HEK293 (cell line): ENCODE measurements at regions not wholly inside any gene's neighbourhood (a gene's known extent, or its start where the extent isn't known, plus 50 kb on each side); places are given as distances from the start of the nearest gene placed in this dataset.

Source experiments
- CTCF ChIA-PET: fragments of 350-600 bp; formaldehyde crosslinking; extraction: SDS; loops from one replicate; lab custom pipeline; 2021; ENCODE audit warnings: antibody characterized with exemption; lab: Yijun Ruan, JAX
- POLR2A ChIA-PET: fragments of 300-600 bp; formaldehyde crosslinking; extraction: SDS; loops from one replicate; lab custom pipeline; 2020; ENCODE audit warnings: antibody characterized with exemption, inconsistent platforms; lab: Yijun Ruan, JAX
- H3K27ac ChIP-seq: fragments of 200-500 bp; sonication (Bioruptor generic); 2 replicates; pipeline ENCODE4 v1.5.1; 2014; ENCODE audit warnings: low read depth, low read length, control low read depth, inconsistent platforms; ENCODE audit errors: extremely low read depth
- H3K36me3 ChIP-seq, 2 experiments: fragments of 200-500 bp in 1 of 2; sonication (Bioruptor generic) in 1 of 2; 1 replicate in 1 of 2; 2 replicates in 1 of 2; pipeline ENCODE4 v1.5.1; 2014 to 2017; ENCODE audit warnings: inconsistent platforms in 2 of 2, low read length in 2 of 2; ENCODE audit not compliant: control insufficient read depth in 2 of 2, insufficient read depth in 1 of 2
- H3K4me1 ChIP-seq: fragments of 200-500 bp; sonication (Bioruptor generic); 2 replicates; pipeline ENCODE4 v1.5.1; 2014; ENCODE audit warnings: mild to moderate bottlenecking, low read length, inconsistent platforms; ENCODE audit not compliant: control insufficient read depth, insufficient read depth
- H3K4me3 ChIP-seq: 2 replicates; pipeline ENCODE4 v1.5.1; 2011; ENCODE audit warnings: low read depth, mild to moderate bottlenecking, control low read depth, low read length, moderate library complexity
- H3K9me3 ChIP-seq: fragments of 200-500 bp; sonication (Bioruptor generic); 2 replicates; pipeline ENCODE4 v1.5.1; 2014; ENCODE audit warnings: low read depth, low read length, inconsistent platforms; ENCODE audit not compliant: control insufficient read depth, insufficient read depth
- FEZF1 ChIP-seq: fragments of 450-650 bp; formaldehyde crosslinking; IDR thresholded peaks from 2 replicates; pipeline ENCODE4 v1.5.1; 2016; ENCODE audit warnings: missing biosample characterization, missing genetic modification characterization
- HOXD13 ChIP-seq: sonication (generic); formaldehyde crosslinking; IDR thresholded peaks from 2 replicates; pipeline ENCODE4 v1.8.0; 2022; ENCODE audit warnings: missing genetic modification reagents, borderline replicate concordance
- PRDM6 ChIP-seq: fragments of 450-650 bp; formaldehyde crosslinking; IDR thresholded peaks from 2 replicates; pipeline ENCODE4 v1.5.1; 2017; ENCODE audit warnings: missing biosample characterization, missing genetic modification characterization
- YY2 ChIP-seq: fragments of 450-650 bp; formaldehyde crosslinking; IDR thresholded peaks from 2 replicates; pipeline ENCODE4 v1.5.1; 2016; ENCODE audit warnings: missing biosample characterization, missing genetic modification characterization
- ZFP3 ChIP-seq: fragments of 450-650 bp; formaldehyde crosslinking; IDR thresholded peaks from 2 replicates; pipeline ENCODE4 v1.5.1; 2016; ENCODE audit warnings: low read depth, missing biosample characterization, missing genetic modification characterization
- ZNF133 ChIP-seq: fragments of 450-650 bp; formaldehyde crosslinking; IDR thresholded peaks from 2 replicates; pipeline ENCODE4 v1.5.1; 2016; ENCODE audit warnings: missing biosample characterization, missing genetic modification characterization
- ZNF148 ChIP-seq: fragments of 450-650 bp; formaldehyde crosslinking; IDR thresholded peaks from 2 replicates; pipeline ENCODE4 v1.5.0; 2017; ENCODE audit warnings: missing biosample characterization, missing genetic modification characterization, borderline replicate concordance
- ZNF324 ChIP-seq: fragments of 450-650 bp; formaldehyde crosslinking; IDR thresholded peaks from 2 replicates; pipeline ENCODE4 v1.5.1; 2016; ENCODE audit warnings: missing biosample characterization, missing genetic modification characterization
- ZNF366 ChIP-seq: fragments of 450-650 bp; formaldehyde crosslinking; conservative IDR thresholded peaks from 2 replicates; pipeline ENCODE4 v1.5.1; 2016; ENCODE audit warnings: missing biosample characterization, missing genetic modification characterization
- ZNF404 ChIP-seq: fragments of 450-650 bp; formaldehyde crosslinking; IDR thresholded peaks from 2 replicates; pipeline ENCODE4 v1.5.1; 2017; ENCODE audit warnings: missing biosample characterization, missing genetic modification characterization
- ZNF514 ChIP-seq: fragments of 450-650 bp; formaldehyde crosslinking; IDR thresholded peaks from 2 replicates; pipeline ENCODE4 v1.5.1; 2016; ENCODE audit warnings: missing biosample characterization, missing genetic modification characterization
- ZNF596 ChIP-seq: fragments of 450-650 bp; IDR thresholded peaks from 2 replicates; pipeline ENCODE4 v1.5.0; 2018; ENCODE audit warnings: missing biosample characterization, mild to moderate bottlenecking, missing genetic modification characterization, moderate library complexity
- ZNF654 ChIP-seq: fragments of 450-650 bp; formaldehyde crosslinking; IDR thresholded peaks from 2 replicates; pipeline ENCODE4 v1.5.1; 2016; ENCODE audit warnings: low read depth, missing biosample characterization, missing genetic modification characterization
- ZNF670 ChIP-seq: fragments of 450-650 bp; formaldehyde crosslinking; IDR thresholded peaks from 2 replicates; pipeline ENCODE4 v1.5.1; 2016; ENCODE audit warnings: missing biosample characterization, missing genetic modification characterization, low read depth
- ZNF768 ChIP-seq: fragments of 450-650 bp; formaldehyde crosslinking; IDR thresholded peaks from 2 replicates; pipeline ENCODE4 v1.5.1; 2018; ENCODE audit warnings: missing biosample characterization, mild to moderate bottlenecking, missing genetic modification characterization
- ZNF791 ChIP-seq: fragments of 450-650 bp; formaldehyde crosslinking; IDR thresholded peaks from 2 replicates; pipeline ENCODE4 v1.5.1; 2016; ENCODE audit warnings: missing biosample characterization, missing genetic modification characterization
- ZSCAN23 ChIP-seq: fragments of 450-650 bp; formaldehyde crosslinking; IDR thresholded peaks from 2 replicates; pipeline ENCODE4 v1.5.1; 2016; ENCODE audit warnings: missing biosample characterization, missing genetic modification characterization
- TF ChIP-seq, protein P1 (sequence below): fragments of 450-650 bp; formaldehyde crosslinking; IDR thresholded peaks from 2 replicates; pipeline ENCODE4 v1.5.1; 2017; ENCODE audit warnings: missing biosample characterization, missing genetic modification characterization
- TF ChIP-seq, protein P2 (sequence below): fragments of 450-650 bp; formaldehyde crosslinking; IDR thresholded peaks from 2 replicates; pipeline ENCODE4 v1.5.1; 2016; ENCODE audit warnings: missing biosample characterization, missing genetic modification characterization

- Histone ChIP-seq H3K27ac (no peak overlapping the region), H3K4me3 (no peak overlapping the region), H3K9me3 (no peaks in the 10 kb centered on the region), H3K36me3 (no peaks in the 10 kb centered on the region), H3K4me1 (no peaks in the 10 kb centered on the region)
- POLR2A ChIA-PET: no interaction called here
- CTCF ChIA-PET: no interaction called here
- TF ChIP-seq ZNF670 (tag by site-specific recombination) (no peak), ZNF324 (no peak), ZNF514 (tag by site-specific recombination) (no peak), ZNF791 (tag by site-specific recombination) (no peak), PRDM6 (no peak), ZNF366 (tag by site-specific recombination) (no peak), FEZF1 (tag by site-specific recombination) (no peak), ZFP3 (tag by site-specific recombination) (no peak)
These were observed 330.7 kb downstream of the PCDH20 start for GRCh38 chr13:61084988-61085387.

DNA sequence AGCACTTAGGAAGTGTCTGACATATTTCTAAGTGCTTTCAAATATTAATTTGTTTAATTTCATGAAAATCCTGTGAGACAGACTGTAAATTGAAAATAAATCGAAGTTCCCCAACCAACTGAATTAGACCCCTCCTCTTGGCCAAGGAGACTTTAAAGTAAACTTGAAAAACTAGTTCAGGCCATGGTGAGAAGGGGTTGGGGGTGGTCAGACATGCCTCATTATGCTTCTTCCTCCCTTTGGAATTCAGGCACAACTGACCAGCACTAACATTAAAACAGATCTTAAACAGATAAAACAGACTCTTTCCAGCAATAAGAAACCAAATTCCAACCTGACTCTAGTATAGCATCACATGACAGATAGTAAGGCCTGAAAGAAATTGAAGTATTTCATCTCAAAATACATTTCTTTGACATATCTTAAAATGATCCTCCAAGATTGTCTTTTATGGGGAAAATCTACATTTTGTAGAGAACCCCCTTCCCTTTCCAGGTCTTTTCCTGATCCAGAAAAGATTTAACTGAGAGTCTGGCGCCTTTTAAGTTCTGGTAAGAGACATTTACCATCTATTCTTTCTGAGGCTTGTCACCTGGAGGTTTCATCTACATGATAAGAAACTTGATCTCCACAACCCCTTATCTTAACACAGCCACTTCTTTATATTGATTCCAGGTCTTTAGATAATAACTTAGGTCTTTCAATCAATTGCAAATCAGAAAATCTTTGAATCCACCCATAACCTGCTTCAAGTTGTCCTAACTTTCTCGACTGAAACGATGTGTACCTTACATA, 336.5 kb downstream of the PCDH20 start:
- Histone ChIP-seq H3K27ac (no peak overlapping the region), H3K9me3 (no peaks in the 10 kb centered on the region), H3K36me3 (no peaks in the 10 kb centered on the region), H3K4me3 (no peak overlapping the region), H3K4me1 (no peaks in the 10 kb centered on the region)
- POLR2A ChIA-PET: no interaction called here
- TF ChIP-seq ZNF404 (no peak), ZNF133 (tag by site-specific recombination) (no peak), ZNF596 (tag by site-specific recombination) (no peak), ZSCAN23 (tag by site-specific recombination) (no peak), ZNF791 (tag by site-specific recombination) (no peak), ZNF670 (tag by site-specific recombination) (no peak), ZNF768 (tag by site-specific recombination) (no peak), YY2 (tag by site-specific recombination) (no peak), ZNF654 (no peak)
- TF ChIP-seq, protein P1, sequence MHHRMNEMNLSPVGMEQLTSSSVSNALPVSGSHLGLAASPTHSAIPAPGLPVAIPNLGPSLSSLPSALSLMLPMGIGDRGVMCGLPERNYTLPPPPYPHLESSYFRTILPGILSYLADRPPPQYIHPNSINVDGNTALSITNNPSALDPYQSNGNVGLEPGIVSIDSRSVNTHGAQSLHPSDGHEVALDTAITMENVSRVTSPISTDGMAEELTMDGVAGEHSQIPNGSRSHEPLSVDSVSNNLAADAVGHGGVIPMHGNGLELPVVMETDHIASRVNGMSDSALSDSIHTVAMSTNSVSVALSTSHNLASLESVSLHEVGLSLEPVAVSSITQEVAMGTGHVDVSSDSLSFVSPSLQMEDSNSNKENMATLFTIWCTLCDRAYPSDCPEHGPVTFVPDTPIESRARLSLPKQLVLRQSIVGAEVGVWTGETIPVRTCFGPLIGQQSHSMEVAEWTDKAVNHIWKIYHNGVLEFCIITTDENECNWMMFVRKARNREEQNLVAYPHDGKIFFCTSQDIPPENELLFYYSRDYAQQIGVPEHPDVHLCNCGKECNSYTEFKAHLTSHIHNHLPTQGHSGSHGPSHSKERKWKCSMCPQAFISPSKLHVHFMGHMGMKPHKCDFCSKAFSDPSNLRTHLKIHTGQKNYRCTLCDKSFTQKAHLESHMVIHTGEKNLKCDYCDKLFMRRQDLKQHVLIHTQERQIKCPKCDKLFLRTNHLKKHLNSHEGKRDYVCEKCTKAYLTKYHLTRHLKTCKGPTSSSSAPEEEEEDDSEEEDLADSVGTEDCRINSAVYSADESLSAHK (tag by site-specific recombination): no peak
- TF ChIP-seq, protein P2, sequence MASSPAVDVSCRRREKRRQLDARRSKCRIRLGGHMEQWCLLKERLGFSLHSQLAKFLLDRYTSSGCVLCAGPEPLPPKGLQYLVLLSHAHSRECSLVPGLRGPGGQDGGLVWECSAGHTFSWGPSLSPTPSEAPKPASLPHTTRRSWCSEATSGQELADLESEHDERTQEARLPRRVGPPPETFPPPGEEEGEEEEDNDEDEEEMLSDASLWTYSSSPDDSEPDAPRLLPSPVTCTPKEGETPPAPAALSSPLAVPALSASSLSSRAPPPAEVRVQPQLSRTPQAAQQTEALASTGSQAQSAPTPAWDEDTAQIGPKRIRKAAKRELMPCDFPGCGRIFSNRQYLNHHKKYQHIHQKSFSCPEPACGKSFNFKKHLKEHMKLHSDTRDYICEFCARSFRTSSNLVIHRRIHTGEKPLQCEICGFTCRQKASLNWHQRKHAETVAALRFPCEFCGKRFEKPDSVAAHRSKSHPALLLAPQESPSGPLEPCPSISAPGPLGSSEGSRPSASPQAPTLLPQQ: no peak
- CTCF ChIA-PET: interaction anchor here (0.7 kb wide), 1 partner anchor 207 kb away, joined by 3 read pairs; no protein-coding TSS in a partner anchor

DNA sequence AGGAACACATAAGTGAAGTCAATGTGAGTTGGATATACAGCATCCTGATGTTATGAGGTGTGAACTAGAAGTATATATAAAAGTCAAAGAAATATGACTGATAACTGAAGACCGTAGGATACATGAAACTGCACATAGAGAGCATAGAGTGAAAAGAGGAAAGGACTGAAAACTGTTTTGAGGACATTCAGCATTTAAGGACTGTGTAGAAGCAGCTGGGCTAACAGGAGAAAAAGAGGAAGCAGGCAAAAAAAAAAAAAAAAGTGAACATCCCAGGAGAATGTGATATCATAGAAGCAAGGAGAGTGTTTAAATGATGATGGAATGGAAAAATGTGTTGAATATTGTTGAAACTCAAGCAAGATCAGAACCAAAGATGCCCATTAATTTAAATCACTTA, 363.5 kb downstream of the PCDH20 start:
- CTCF ChIA-PET: no interaction called here
- Histone ChIP-seq H3K4me3 (no peak overlapping the region), H3K4me1 (no peaks in the 10 kb centered on the region), H3K27ac (no peak overlapping the region), H3K36me3 (no peaks in the 10 kb centered on the region), H3K9me3 (no peaks in the 10 kb centered on the region)
- POLR2A ChIA-PET: no interaction called here
- no peak for TF ChIP-seq ZNF148 (tag by site-specific recombination)
- no peak for TF ChIP-seq HOXD13 (CRISPR knock-in tag)
